RWPE1 (cell line): ENCODE measurements at regions not wholly inside any gene's neighbourhood (a gene's known extent, or its start where the extent isn't known, plus 50 kb on each side); places are given as distances from the start of the nearest gene placed in this dataset.

Source experiments
- CTCF ChIA-PET: fragments of 350-600 bp; sonication (Branson Sonifier 250); formaldehyde crosslinking; extraction: SDS; loops from one replicate; lab custom pipeline; 2021; lab: Yijun Ruan, JAX
- POLR2A ChIA-PET: fragments of 400-600 bp; formaldehyde crosslinking; extraction: SDS; loops from one replicate; lab custom pipeline; 2020; ENCODE audit warnings: antibody characterized with exemption; ENCODE audit not compliant: low non-redundant PET; lab: Yijun Ruan, JAX
- DNase-seq: peaks from one replicate; pipeline ENCODE4 v3.0.0; 2012; ENCODE audit warnings: low spot score
- H3K27ac ChIP-seq: fragments of 450-650 bp; 2 replicates; pipeline ENCODE4 v1.5.1; 2017
- CTCF ChIP-seq: fragments of 450-650 bp; conservative IDR thresholded peaks from 2 replicates; pipeline ENCODE4 v1.5.1; 2017; ENCODE audit warnings: low read depth, mild to moderate bottlenecking

- ChIA-PET POLR2A (no interaction called here), CTCF (no interaction called here)
Observed at GRCh38 chr11:105229761-105230160, 90.2 kb upstream of the CARD18 start.

DNA sequence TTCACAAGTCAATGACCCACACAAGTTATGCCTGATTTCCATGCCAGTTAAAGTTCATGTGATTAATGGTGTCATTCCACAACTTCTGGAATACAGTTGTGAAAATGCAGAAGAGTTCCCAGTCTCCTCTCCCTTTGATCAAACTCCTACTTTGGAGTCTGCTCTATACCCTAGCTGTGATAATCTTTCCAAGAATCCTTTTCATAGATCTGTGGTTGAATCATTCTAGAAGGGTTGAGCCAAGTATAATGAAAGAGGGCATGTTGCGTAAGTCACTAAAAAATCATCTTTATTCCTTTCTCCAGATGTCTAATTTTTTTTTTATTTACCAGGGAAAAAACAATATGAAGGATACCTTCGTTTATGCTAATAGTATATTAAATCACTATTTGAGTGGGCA, 89.7 kb upstream of the CARD18 start:
- no peak for TF ChIP-seq CTCF
- CTCF ChIA-PET, result no interaction called here
- peak; percentile 1 for DNase-seq
- POLR2A ChIA-PET, result no interaction called here
- no peak overlapping the region for H3K27ac ChIP-seq

More at GRCh38 chr11:105229761-105230160, 90.2 kb upstream of the CARD18 start:
- TF ChIP-seq CTCF, result no peak
- no peak overlapping the region for H3K27ac ChIP-seq
- no peak for DNase-seq

DNA sequence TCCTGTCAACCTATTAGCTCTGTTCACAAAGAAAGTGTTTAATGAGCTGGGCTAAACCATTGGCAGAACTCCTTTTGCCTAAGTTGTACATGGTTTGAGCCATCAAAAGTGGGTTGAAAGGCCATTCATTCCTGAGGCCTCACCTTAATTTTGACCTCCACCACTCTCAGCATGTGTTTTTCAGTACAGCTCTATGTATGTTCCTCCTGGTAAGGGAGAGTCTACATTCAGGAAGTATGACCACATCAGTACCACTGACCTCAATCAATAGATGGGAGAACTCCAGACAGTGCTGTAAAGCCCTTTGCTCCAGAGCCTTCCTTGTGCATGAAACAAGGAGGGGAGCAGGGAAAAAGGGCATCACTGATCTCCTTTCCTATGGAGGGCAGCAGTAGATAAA, 87.8 kb upstream of the CARD18 start:
- no peak for DNase-seq
- no peak for TF ChIP-seq CTCF
- CTCF ChIA-PET, result no interaction called here
- POLR2A ChIA-PET, result no interaction called here
- H3K27ac ChIP-seq, result no peak overlapping the region

GRCh38 chr11:105226766-105227165, 87.2 kb upstream of the CARD18 start:
- TF ChIP-seq CTCF, result no peak

GRCh38 chr11:105226091-105226490, 86.5 kb upstream of the CARD18 start:
- H3K27ac ChIP-seq, result no peak overlapping the region
- no peak for DNase-seq
- CTCF ChIA-PET, result no interaction called here
- POLR2A ChIA-PET, result no interaction called here
- no peak for TF ChIP-seq CTCF

More at GRCh38 chr11:105226766-105227165, 87.2 kb upstream of the CARD18 start:
- no peak for DNase-seq
- H3K27ac ChIP-seq, result no peak overlapping the region
- CTCF ChIA-PET, result no interaction called here
- POLR2A ChIA-PET, result no interaction called here

GRCh38 chr11:105224482-105225253, 85.1 kb upstream of the CARD18 start:
- no peak for TF ChIP-seq CTCF
- no peak overlapping the region for H3K27ac ChIP-seq
- DNase-seq, result peak; percentile 18
- POLR2A ChIA-PET, result no interaction called here
- CTCF ChIA-PET, result interaction anchor here (0.7 kb wide), 1 partner anchor 9 kb away, joined by 3 read pairs; no protein-coding TSS in a partner anchor
